NCI-H2081 (cell line): ENCODE measurements at regions not wholly inside any gene's neighbourhood (a gene's known extent, or its start where the extent isn't known, plus 50 kb on each side); places are given as distances from the start of the nearest gene placed in this dataset.
A peak's percentile ranks its signal among the peaks of the same experiment; 100 is the strongest.
"Not testable (repeated sequence)": the region's sequence is repeated elsewhere in the genome, so short reads cannot be mapped to it uniquely, and the experiment has no call there.

Source experiments
- DNase-seq, 2 experiments: peaks; one replicate each; lab custom pipeline; 2025; lab: John Stamatoyannopoulos, UW

DNA sequence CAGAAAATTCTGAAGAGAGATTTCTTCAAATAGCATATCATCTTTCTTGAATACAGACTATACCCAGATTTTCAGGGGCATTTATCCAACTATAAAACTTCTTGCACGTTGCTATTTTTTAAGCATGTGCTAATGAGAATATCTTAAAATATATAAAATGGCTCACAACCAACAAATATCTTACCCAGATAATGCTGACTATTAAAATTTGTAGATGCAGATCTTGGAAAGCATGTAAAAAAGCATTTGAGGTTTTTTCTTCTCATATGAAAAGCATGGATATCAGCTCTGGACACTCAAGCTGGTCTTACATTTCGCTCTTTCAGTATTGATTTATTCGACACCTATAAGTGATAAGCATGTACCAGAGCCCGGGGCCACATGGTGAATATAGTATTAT, 1187.7 kb upstream of the ADGRL4 start:
- no peak for DNase-seq

DNA sequence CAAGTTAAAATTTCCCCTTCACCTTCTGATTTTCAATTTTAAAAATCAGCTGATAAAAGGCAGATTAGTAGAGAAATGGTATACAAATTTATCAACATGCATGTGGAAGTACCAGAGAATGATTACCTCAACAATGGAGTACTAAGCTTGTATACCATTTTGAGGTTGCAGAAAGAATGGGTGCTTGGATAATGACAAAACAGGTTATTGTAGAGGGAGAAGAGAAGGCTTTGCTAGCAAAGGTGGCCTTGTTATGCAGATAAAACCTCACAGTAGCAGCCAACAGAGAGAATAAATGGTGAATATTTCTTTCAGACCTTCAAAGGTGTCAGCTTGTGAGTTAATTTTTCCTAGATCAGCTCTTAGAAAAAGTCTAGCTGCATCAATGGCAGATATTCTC, 1174.9 kb upstream of the ADGRL4 start:
- no peak for DNase-seq

DNA sequence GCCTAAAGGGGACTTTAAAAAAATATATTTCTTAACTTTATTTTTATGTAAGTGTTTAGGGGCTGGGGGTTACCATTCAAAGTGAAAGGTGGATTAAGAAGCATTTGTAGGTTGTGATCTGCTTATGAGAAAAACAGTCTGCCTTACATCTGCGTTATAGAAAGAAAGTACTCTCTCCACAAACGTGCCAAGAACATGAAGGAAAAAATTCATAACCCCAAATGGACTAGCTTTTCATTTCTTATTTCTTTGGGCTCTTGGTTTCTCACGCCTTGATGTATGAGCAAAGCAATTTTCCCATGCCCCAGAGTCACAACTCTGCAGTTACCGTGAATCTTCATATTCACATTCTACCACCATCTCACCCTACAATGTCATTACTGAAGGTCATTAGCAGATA, 1165.1 kb upstream of the ADGRL4 start:
- no peak for DNase-seq

DNA sequence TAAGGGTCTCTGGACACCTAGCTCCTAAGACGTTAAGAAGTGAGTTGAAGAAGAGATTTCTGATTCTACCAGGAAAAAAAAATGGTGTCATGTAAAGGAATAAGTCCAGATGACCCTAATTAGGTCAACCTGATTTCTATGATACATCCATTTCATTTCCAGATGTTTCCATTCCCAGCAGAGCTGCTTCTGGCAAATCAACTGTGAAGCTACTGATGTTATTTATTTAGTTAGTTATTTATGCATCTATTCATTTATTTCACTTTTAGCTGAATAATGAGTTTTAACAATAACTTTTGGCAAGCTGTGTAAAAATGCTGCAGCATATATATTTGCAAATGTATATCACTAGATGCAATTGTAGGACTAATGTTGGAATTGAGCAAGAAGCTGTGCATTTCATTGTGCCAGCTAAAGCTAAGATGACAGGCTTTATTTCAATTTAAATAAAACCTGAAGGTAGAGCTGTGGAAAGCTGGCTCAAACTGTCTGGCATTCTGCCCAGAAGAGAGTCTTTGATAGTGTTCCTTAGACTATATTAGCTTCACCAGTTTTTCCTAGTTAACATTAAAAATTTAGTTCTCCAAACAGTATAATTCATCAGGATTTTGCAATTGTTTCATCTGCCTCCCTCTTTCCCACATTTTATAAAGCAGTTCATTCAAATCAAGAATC, 1164.4 kb upstream of the ADGRL4 start:
- DNase-seq, result no peak

DNA sequence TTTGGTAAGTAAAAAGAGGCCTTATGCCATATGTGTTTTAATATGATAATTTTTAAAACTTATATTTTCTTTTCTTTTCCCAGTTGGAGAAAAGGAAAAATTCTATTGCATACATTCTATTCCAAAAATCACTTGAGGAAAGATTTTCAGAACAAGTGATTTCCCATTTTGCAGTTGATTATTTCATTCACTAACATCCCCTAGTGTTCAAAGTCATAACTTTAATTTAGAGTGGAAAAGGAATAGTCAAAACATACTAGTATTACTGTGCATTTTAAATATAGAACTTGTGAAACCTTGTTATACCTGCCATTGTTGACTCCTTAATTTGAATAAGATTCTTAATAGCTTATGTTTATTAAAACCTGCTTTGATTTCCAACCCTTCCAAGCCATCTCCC, 1157.6 kb upstream of the ADGRL4 start:
- no peak for DNase-seq

DNA sequence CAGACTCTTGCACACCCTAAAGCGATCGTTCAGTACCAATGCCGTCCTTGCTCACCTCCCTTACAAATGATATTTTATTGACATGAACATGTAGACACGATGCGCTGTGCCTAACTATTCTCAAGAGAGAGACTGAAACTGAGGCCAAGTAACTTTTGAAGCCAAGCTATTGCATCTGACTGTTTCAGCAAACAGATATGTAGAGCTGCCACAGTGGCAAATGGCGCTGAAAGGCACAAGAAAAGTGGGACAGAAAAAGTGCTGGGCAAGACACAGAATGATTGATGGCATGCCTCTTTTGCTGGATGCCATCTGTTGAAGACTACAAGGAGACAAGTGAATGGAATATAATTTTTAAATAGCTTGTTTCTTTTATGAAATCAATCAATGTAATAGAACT, 1157.2 kb upstream of the ADGRL4 start:
- no peak for DNase-seq

GRCh38 chr1:80158771-80159170, 1152.2 kb upstream of the ADGRL4 start:
- no peak for DNase-seq

- DNase-seq, result no peak
Measured at GRCh38 chr1:80158266-80158665, 1151.7 kb upstream of the ADGRL4 start.

- no peak for DNase-seq
Measured at GRCh38 chr1:80155371-80155770, 1148.8 kb upstream of the ADGRL4 start.

GRCh38 chr1:80154176-80154575, 1147.6 kb upstream of the ADGRL4 start:
- DNase-seq, result no peak

GRCh38 chr1:80153762-80154161, 1147.2 kb upstream of the ADGRL4 start:
- no peak for DNase-seq

- DNase-seq, result no peak
Measured at GRCh38 chr1:80143361-80143760, 1136.8 kb upstream of the ADGRL4 start.

DNA sequence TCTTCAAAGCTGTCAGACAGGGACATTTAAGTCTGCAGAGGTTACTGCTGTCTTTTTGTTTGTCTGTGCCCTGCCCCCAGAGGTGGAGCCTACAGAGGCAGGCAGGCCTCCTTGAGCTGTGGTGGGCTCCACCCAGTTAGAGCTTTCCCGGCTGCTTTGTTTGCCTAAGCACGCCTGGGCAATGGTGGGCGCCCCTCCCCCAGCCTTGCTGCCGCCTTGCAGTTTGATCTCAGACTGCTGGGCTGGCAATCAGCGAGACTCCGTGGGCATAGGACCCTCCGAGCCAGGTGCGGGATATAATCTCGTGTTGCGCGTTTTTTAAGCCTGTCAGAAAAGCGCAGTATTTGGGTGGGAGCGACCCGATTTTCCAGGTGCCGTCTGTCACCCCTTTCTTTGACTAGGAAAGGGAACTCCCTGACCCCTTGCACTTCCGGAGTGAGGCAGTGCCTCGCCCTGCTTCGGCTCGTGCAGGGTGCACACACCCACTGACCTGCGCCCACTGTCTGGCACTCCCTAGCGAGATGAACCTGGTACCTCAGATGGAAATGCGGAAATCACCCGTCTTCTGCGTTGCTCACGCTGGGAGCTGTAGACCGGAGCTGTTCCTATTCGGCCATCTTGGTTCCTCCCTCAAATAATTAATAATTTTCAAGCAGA, 1131.5 kb upstream of the ADGRL4 start:
- DNase-seq, result not testable (repeated sequence)

- DNase-seq, result no peak
Measured at GRCh38 chr1:80113168-80114038, 1106.9 kb upstream of the ADGRL4 start.

- DNase-seq, result no peak
Measured at GRCh38 chr1:80101159-80101558, 1094.6 kb upstream of the ADGRL4 start.

GRCh38 chr1:80099713-80100112, 1093.2 kb upstream of the ADGRL4 start:
- no peak for DNase-seq

DNA sequence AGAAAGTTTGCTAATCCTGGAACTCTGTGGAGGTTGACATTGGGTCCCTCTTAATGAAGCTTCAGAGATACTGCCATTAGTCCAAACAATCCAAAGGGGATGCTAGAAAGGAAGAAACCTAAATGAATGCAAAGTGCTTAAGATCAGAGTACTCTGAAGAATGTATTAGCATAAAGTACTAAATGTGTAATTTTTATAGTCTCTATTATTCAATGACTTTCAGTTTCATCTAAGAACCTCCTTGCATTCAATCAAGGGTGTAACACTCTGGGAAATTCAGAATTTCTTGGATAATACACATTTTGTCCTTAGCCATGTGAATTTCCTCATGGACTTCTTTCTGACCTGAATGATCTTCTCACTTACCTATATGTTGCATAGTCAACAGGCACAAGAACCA, 1078.5 kb upstream of the ADGRL4 start:
- DNase-seq, result no peak

GRCh38 chr1:80083892-80084291, 1077.4 kb upstream of the ADGRL4 start:
- DNase-seq, result peak in 1 of 2 experiments; percentile 22

- no peak for DNase-seq
Measured at GRCh38 chr1:80076469-80076868, 1069.9 kb upstream of the ADGRL4 start.

- DNase-seq, result no peak
Measured at GRCh38 chr1:80075351-80075750, 1068.8 kb upstream of the ADGRL4 start.

GRCh38 chr1:80072563-80072962, 1066.0 kb upstream of the ADGRL4 start:
- no peak for DNase-seq

GRCh38 chr1:80066060-80066459, 1059.5 kb upstream of the ADGRL4 start:
- peak; percentile 62 to 89 for DNase-seq

- no peak for DNase-seq
Measured at GRCh38 chr1:80064524-80064923, 1058.0 kb upstream of the ADGRL4 start.
